ENCODE measurements at regions not wholly inside any gene's neighbourhood (a gene's known extent, or its start where the extent isn't known, plus 50 kb on each side); places are given as distances from the start of the nearest gene placed in this dataset.

GRCh38 chr2:19685731-19686130 is 216.1 kb downstream of the TTC32 start:
- no peak overlapping the region for H3K27ac ChIP-seq
- no peaks in the 10 kb centered on the region for H3K9me3 ChIP-seq
- H3K4me1 ChIP-seq (ENCODE audit: insufficient read depth): no peaks in the 10 kb centered on the region
- H3K4me3 ChIP-seq: no peak overlapping the region
- whole genome bisulfite sequencing, 3 donors: 81 to 96% (median 89%) methylated on average over 1 of the region's 1 CpG
- no peak for TF ChIP-seq EP300 (IDR thresholded peaks at IDR 0.05)
- no peak for TF ChIP-seq POLR2A (IDR thresholded peaks at IDR 0.05)
- TF ChIP-seq CTCF (IDR thresholded peaks at IDR 0.05): no peak
- H3K36me3 ChIP-seq: no peaks in the 10 kb centered on the region
- DNase-seq: no peak
- H3K27me3 ChIP-seq: no peaks in the 10 kb centered on the region
- intact Hi-C loops (cut with DNase I): no loop called here

GRCh38 chr2:19684516-19684915 is 217.3 kb downstream of the TTC32 start:
- H3K9me3 ChIP-seq: no peaks in the 10 kb centered on the region
- H3K27me3 ChIP-seq: no peaks in the 10 kb centered on the region
- no peak for DNase-seq
- no peak overlapping the region for H3K27ac ChIP-seq
- TF ChIP-seq EP300 (IDR thresholded peaks at IDR 0.05): no peak
- no peak for TF ChIP-seq POLR2A (IDR thresholded peaks at IDR 0.05)
- TF ChIP-seq CTCF (IDR thresholded peaks at IDR 0.05): no peak
- intact Hi-C loops (cut with DNase I): no loop called here
- WGBS, 3 donors: 91 to 94% (median 91%) methylated on average over 7 of the region's 7 CpGs
- H3K36me3 ChIP-seq: no peaks in the 10 kb centered on the region
- H3K4me1 ChIP-seq (ENCODE audit: insufficient read depth): no peaks in the 10 kb centered on the region
- H3K4me3 ChIP-seq: no peak overlapping the region

- no peak overlapping the region for H3K4me3 ChIP-seq
- no peak overlapping the region for H3K27ac ChIP-seq
- no peaks in the 10 kb centered on the region for H3K9me3 ChIP-seq
- H3K27me3 ChIP-seq: no peaks in the 10 kb centered on the region
- TF ChIP-seq EP300 (IDR thresholded peaks at IDR 0.05) (no peak), CTCF (IDR thresholded peaks at IDR 0.05) (no peak), POLR2A (IDR thresholded peaks at IDR 0.05) (no peak)
- H3K4me1 ChIP-seq (ENCODE audit: insufficient read depth): no peaks in the 10 kb centered on the region
- intact Hi-C loops (cut with DNase I): no loop called here
- H3K36me3 ChIP-seq: no peaks in the 10 kb centered on the region
- DNase-seq: no peak
Measured at GRCh38 chr2:19683556-19683955, 218.2 kb downstream of the TTC32 start.

GRCh38 chr2:19682493-19682892 is 219.3 kb downstream of the TTC32 start:
- intact Hi-C loops (cut with DNase I): no loop called here
- no peaks in the 10 kb centered on the region for H3K36me3 ChIP-seq
- no peaks in the 10 kb centered on the region for H3K4me1 ChIP-seq (ENCODE audit: insufficient read depth)
- DNase-seq: no peak
- no peaks in the 10 kb centered on the region for H3K9me3 ChIP-seq
- H3K4me3 ChIP-seq: no peak overlapping the region
- H3K27ac ChIP-seq: no peak overlapping the region
- TF ChIP-seq EP300 (IDR thresholded peaks at IDR 0.05) (no peak), CTCF (IDR thresholded peaks at IDR 0.05) (no peak), POLR2A (IDR thresholded peaks at IDR 0.05) (no peak)
- no peaks in the 10 kb centered on the region for H3K27me3 ChIP-seq
- WGBS, 3 donors: 90 to 100% (median 90%) methylated on average over 1 of the region's 1 CpG
